ENCODE measurements at regions not wholly inside any gene's neighbourhood (a gene's known extent, or its start where the extent isn't known, plus 50 kb on each side); places are given as distances from the start of the nearest gene placed in this dataset.

- TF ChIP-seq CTCF (conservative IDR thresholded peaks at IDR 0.05 in 1 of 2, IDR thresholded peaks at IDR 0.05 in 1 of 2; ENCODE audit: low read depth in 1 of 2, low read length in 2 of 2): no peak
- no peak for TF ChIP-seq EZH2 (IDR thresholded peaks at IDR 0.05; ENCODE audit: low read length, missing control alignments)
Observed at GRCh38 chr11:70745941-70746340, 347.6 kb downstream of the CTTN start.
